IMR-90 (cell line): ENCODE measurements at regions not wholly inside any gene's neighbourhood (a gene's known extent, or its start where the extent isn't known, plus 50 kb on each side); places are given as distances from the start of the nearest gene placed in this dataset.

Experiments used
- ATAC-seq: fragments of 200-7000 bp; cut with Tn5 transposase; 2 replicates; pipeline ENCODE4 v1.9.1; 2020; ENCODE audit warnings: low read depth, mild to moderate bottlenecking, moderate library complexity
- BruUV-seq: library from RNA; stranded (reverse); fragments of 400-500 nt; replicated peaks from 2 replicates; lab custom pipeline; 2021; lab: Mats Ljungman, UMichigan
- CTCF ChIA-PET: fragments of 300-600 bp; formaldehyde crosslinking; extraction: SDS; loops from one replicate; lab custom pipeline; 2021; ENCODE audit warnings: antibody characterized with exemption; lab: Yijun Ruan, JAX
- POLR2A ChIA-PET: fragments of 300-600 bp; sonication (Branson Sonifier 250); formaldehyde crosslinking; loops from one replicate; lab custom pipeline; 2022; ENCODE audit warnings: antibody characterized with exemption; ENCODE audit not compliant: unreplicated experiment; lab: Charles Lee
- DNase-seq: peaks from one replicate; pipeline ENCODE4 v3.0.0; 2013
- H2AFZ ChIP-seq: replicated peaks from 2 replicates; pipeline ENCODE3; 2013; ENCODE audit warnings: low read length, mild to moderate bottlenecking; ENCODE audit not compliant: poor library complexity
- H2AK5ac ChIP-seq: 2 replicates; pipeline ENCODE4 v1.6.1; 2013; ENCODE audit warnings: low read depth, low read length, inconsistent platforms
- H2AK9ac ChIP-seq: replicated peaks from 2 replicates; pipeline ENCODE3; 2013; ENCODE audit warnings: mild to moderate bottlenecking, low read depth, low read length, moderate library complexity; ENCODE audit not compliant: poor library complexity
- H2BK120ac ChIP-seq: 2 replicates; pipeline ENCODE4 v1.6.1; 2013; ENCODE audit warnings: low read depth, low read length, inconsistent platforms
- H2BK15ac ChIP-seq: 3 replicates; pipeline ENCODE4 v1.6.1; 2013; ENCODE audit warnings: low read depth, low read length, inconsistent platforms
- H2BK20ac ChIP-seq: 2 replicates; pipeline ENCODE4 v1.6.1; 2013; ENCODE audit warnings: low read depth, mild to moderate bottlenecking, inconsistent platforms, low read length, moderate library complexity
- H2BK5ac ChIP-seq: 2 replicates; pipeline ENCODE4 v1.6.1; 2013; ENCODE audit warnings: mild to moderate bottlenecking, low read depth, low read length, inconsistent platforms; ENCODE audit not compliant: poor library complexity, severe bottlenecking
- H3K14ac ChIP-seq: replicated peaks from 2 replicates; pipeline ENCODE4 v1.6.1; 2013; ENCODE audit warnings: low read depth, low read length, inconsistent platforms
- H3K18ac ChIP-seq: 2 replicates; pipeline ENCODE4 v1.6.1; 2013; ENCODE audit warnings: low read depth, low read length, control low read depth
- H3K23ac ChIP-seq: 2 replicates; pipeline ENCODE4 v1.6.1; 2013; ENCODE audit warnings: low read depth, low read length, inconsistent platforms
- H3K27ac ChIP-seq: 2 replicates; pipeline ENCODE4 v1.5.1; 2013; ENCODE audit warnings: mild to moderate bottlenecking, control low read depth, low read length; ENCODE audit not compliant: insufficient read depth
- H3K27me3 ChIP-seq: 2 replicates; pipeline ENCODE4 v1.6.1; 2013; ENCODE audit warnings: low read length; ENCODE audit not compliant: control insufficient read depth, insufficient read depth
- H3K36me3 ChIP-seq: 2 replicates; pipeline ENCODE4 v1.6.1; 2013; ENCODE audit warnings: low read length, mixed read lengths; ENCODE audit not compliant: control insufficient read depth, insufficient read depth
- H3K4ac ChIP-seq: 2 replicates; pipeline ENCODE4 v1.6.1; 2013; ENCODE audit warnings: low read depth, low read length, inconsistent platforms
- H3K4me1 ChIP-seq: 2 replicates; pipeline ENCODE4 v1.6.1; 2013; ENCODE audit warnings: low read length, mixed read lengths; ENCODE audit not compliant: control insufficient read depth, insufficient read depth
- H3K4me2 ChIP-seq: 2 replicates; pipeline ENCODE4 v1.6.1; 2013; ENCODE audit warnings: low read depth, mild to moderate bottlenecking, control low read depth, low read length, moderate library complexity
- H3K4me3 ChIP-seq: 2 replicates; pipeline ENCODE4 v1.5.1; 2013; ENCODE audit warnings: low read depth, mild to moderate bottlenecking, control low read depth, low read length, moderate library complexity; ENCODE audit not compliant: insufficient read depth
- H3K56ac ChIP-seq: 2 replicates; pipeline ENCODE4 v1.6.1; 2013; ENCODE audit warnings: low read length, inconsistent platforms; ENCODE audit not compliant: insufficient read depth; ENCODE audit errors: extremely low read depth
- H3K79me1 ChIP-seq, 2 experiments: 2 replicates each; pipeline ENCODE4 v1.6.1; 2013; ENCODE audit warnings: low read length in 2 of 2, inconsistent platforms in 1 of 2, low read depth in 1 of 2
- H3K9ac ChIP-seq: 2 replicates; pipeline ENCODE4 v1.6.1; 2013; ENCODE audit warnings: low read depth, low read length, control low read depth
- H3K9me1 ChIP-seq: 2 replicates; pipeline ENCODE4 v1.6.1; 2013; ENCODE audit warnings: low read length, inconsistent platforms; ENCODE audit not compliant: insufficient read depth
- H3K9me3 ChIP-seq: 2 replicates; pipeline ENCODE4 v1.6.1; 2013; ENCODE audit warnings: low read length; ENCODE audit not compliant: control insufficient read depth, insufficient read depth
- H4K20me1 ChIP-seq: 2 replicates; pipeline ENCODE4 v1.6.1; 2013; ENCODE audit warnings: low read length, inconsistent platforms; ENCODE audit not compliant: insufficient read depth
- H4K5ac ChIP-seq: 2 replicates; pipeline ENCODE4 v1.6.1; 2013; ENCODE audit warnings: mild to moderate bottlenecking, low read depth, low read length, control low read depth
- H4K8ac ChIP-seq, 2 experiments: 2 replicates each; pipeline ENCODE4 v1.6.1; 2013; ENCODE audit warnings: low read depth in 2 of 2, low read length in 2 of 2, control low read depth in 1 of 2, inconsistent platforms in 1 of 2
- H4K91ac ChIP-seq: 2 replicates; pipeline ENCODE4 v1.6.1; 2013; ENCODE audit warnings: low read depth, low read length, inconsistent platforms; ENCODE audit not compliant: insufficient read depth
- BHLHE40 ChIP-seq: fragments of 150-350 bp; IDR thresholded peaks from 2 replicates; pipeline ENCODE4 v1.6.1; 2016; ENCODE audit warnings: mild to moderate bottlenecking, low read depth, low read length
- CEBPB ChIP-seq: IDR thresholded peaks from 2 replicates; pipeline ENCODE4 v1.6.1; 2012; ENCODE audit warnings: low read depth, low read length, improper control_type of control experiment
- CHD1 ChIP-seq: IDR thresholded peaks from 2 replicates; pipeline ENCODE4 v1.6.1; 2012; ENCODE audit warnings: low read depth, low read length, improper control_type of control experiment
- CTCF ChIP-seq: conservative IDR thresholded peaks from 2 replicates; pipeline ENCODE4 v1.5.1; 2012; ENCODE audit warnings: mild to moderate bottlenecking, low read depth, low read length, improper control_type of control experiment
- FOS ChIP-seq: fragments of 150-350 bp; IDR thresholded peaks from 2 replicates; pipeline ENCODE4 v1.6.1; 2016; ENCODE audit warnings: low read depth, low read length
- MAFK ChIP-seq: IDR thresholded peaks from 2 replicates; pipeline ENCODE4 v1.6.1; 2012; ENCODE audit warnings: low read depth, low read length, improper control_type of control experiment
- MAZ ChIP-seq: IDR thresholded peaks from 2 replicates; pipeline ENCODE4 v1.6.1; 2012; ENCODE audit warnings: low read depth, mild to moderate bottlenecking, low read length, improper control_type of control experiment, moderate library complexity, borderline replicate concordance
- NFE2L2 ChIP-seq: fragments of 150-350 bp; IDR thresholded peaks from 2 replicates; pipeline ENCODE4 v1.6.1; 2016; ENCODE audit warnings: low read depth, mild to moderate bottlenecking, low read length
- POLR2A ChIP-seq: IDR thresholded peaks from 2 replicates; pipeline ENCODE4 v1.6.1; 2012; ENCODE audit warnings: mild to moderate bottlenecking, low read depth, low read length
- RCOR1 ChIP-seq: IDR thresholded peaks from 2 replicates; pipeline ENCODE4 v1.6.1; 2012; ENCODE audit warnings: mild to moderate bottlenecking, low read length, improper control_type of control experiment; ENCODE audit not compliant: insufficient replicate concordance
- SMC3 ChIP-seq: fragments of 150-350 bp; IDR thresholded peaks from 2 replicates; pipeline ENCODE4 v1.6.1; 2016; ENCODE audit warnings: low read depth, mild to moderate bottlenecking, antibody characterized with exemption, low read length, moderate library complexity
- WGBS, 2 experiments: methylation state at CpG; one replicate each; pipeline versions ENCODE4 v1.1.5 to v1.1.7; 2013; ENCODE audit warnings: missing lambda C conversion rate in 2 of 2; ENCODE audit not compliant: insufficient read length in 1 of 2; ENCODE audit errors: extremely low coverage in 2 of 2; 5-methylcytosine and 5-hydroxymethylcytosine counted together
- dilution Hi-C: fragments of 300-500 bp; cut with HindIII; formaldehyde crosslinking; loops from one replicate; pipeline ENCODE4 v1.14.3; 2018; ENCODE audit warnings: low sequenced_read_pairs; ENCODE audit not compliant: unreplicated experiment
- in situ Hi-C: fragments of 300-500 bp; cut with MboI; formaldehyde crosslinking; loops from 3 replicates; pipeline ENCODE4 v1.14.3; 2019; ENCODE audit warnings: low sequenced_read_pairs, inconsistent platforms, mixed read lengths
- intact Hi-C: fragments of 100-400 bp; cut with micrococcal nuclease; formaldehyde crosslinking; loops from 2 replicates; pipeline ENCODE4 v1.10.0; 2022

GRCh38 chr4:127540497-127541025 lies 92.2 kb upstream of the INTU start:
- ATAC-seq (no peak), DNase-seq (no peak)
- Histone ChIP-seq H4K20me1 (no peaks in the 10 kb centered on the region), H2BK15ac (no peak overlapping the region), H2BK5ac (no peak overlapping the region), H2BK120ac (no peak overlapping the region), H3K56ac (no peak overlapping the region), H3K27me3 (no peaks in the 10 kb centered on the region; the same call in 1 of the 2 replicates), H4K5ac (no peak overlapping the region), H3K9ac (no peak overlapping the region), H2AK9ac (no peak overlapping the region), H3K9me3 (no peaks in the 10 kb centered on the region), H3K23ac (no peak overlapping the region), H2AK5ac (no peak overlapping the region), H3K9me1 (no peaks in the 10 kb centered on the region), H3K4ac (no peak overlapping the region), H4K91ac (no peak overlapping the region), H3K27ac (no peak overlapping the region), H3K4me2 (no peak overlapping the region), H3K4me3 (no peak overlapping the region), H3K36me3 (no peaks in the 10 kb centered on the region), H2BK20ac (no peak overlapping the region), H2AFZ (no peak overlapping the region), H3K14ac (no peak overlapping the region), H4K8ac (no peak overlapping the region), H3K18ac (no peak overlapping the region), H3K79me1 (no peaks in the 10 kb centered on the region), H3K4me1 (0 out of 2 replicates have a peak, but pooled peaks cover 3% of the 10 kb centered on the region)
- dilution Hi-C loops (no loop called here), intact Hi-C loops (no loop called here), in situ Hi-C loops (no loop called here)
- BruUV-seq, result no TSS peak
- POLR2A ChIA-PET, result no interaction called here
- CTCF ChIA-PET, result no interaction called here
- TF ChIP-seq CEBPB (no peak), POLR2A (no peak), MAFK (no peak), CTCF (no peak), NFE2L2 (no peak), CHD1 (no peak), FOS (no peak), RCOR1 (no peak), SMC3 (no peak), BHLHE40 (no peak), MAZ (no peak)
- WGBS, 2 experiments, result no CpG with 5 or more reads among the region's 3 CpGs
